H1 (cell line): ENCODE measurements at regions not wholly inside any gene's neighbourhood (a gene's known extent, or its start where the extent isn't known, plus 50 kb on each side); places are given as distances from the start of the nearest gene placed in this dataset.

ENCODE experiments used
- CTCF ChIA-PET: fragments of 300-600 bp; sonication (Branson Sonifier 250); formaldehyde crosslinking; loops from one replicate; lab custom pipeline; 2021; ENCODE audit not compliant: partially characterized antibody; lab: Charles Lee
- POLR2A ChIA-PET: fragments of 300-600 bp; sonication (Branson Sonifier 250); formaldehyde crosslinking; loops from one replicate; lab custom pipeline; 2021; ENCODE audit warnings: inconsistent platforms; ENCODE audit not compliant: partially characterized antibody; lab: Charles Lee
- DNase-seq, 2 experiments: peaks; one replicate each; pipeline versions ENCODE4 v3.0.0 to v3.0.0-alpha.2; 2010 to 2022; ENCODE audit warnings: low spot score in 2 of 2, low read depth in 1 of 2, mixed read lengths in 1 of 2
- FAIRE-seq: peaks from 2 replicates; lab custom pipeline; 2011; peaks lifted over from hg19 to GRCh38; lab: Jason Lieb, UNC
- H2AFZ ChIP-seq: 2 replicates; pipeline ENCODE4 v1.8.1; 2012; ENCODE audit warnings: low read length, inconsistent platforms
- H2AK5ac ChIP-seq: 2 replicates; pipeline ENCODE4 v1.6.1; 2013; ENCODE audit warnings: low read depth, low read length
- H2BK120ac ChIP-seq: replicated peaks from 2 replicates; pipeline ENCODE3; 2013; ENCODE audit warnings: low read depth, low read length, inconsistent platforms
- H2BK12ac ChIP-seq: 2 replicates; pipeline ENCODE4 v1.6.1; 2013; ENCODE audit warnings: low read depth, low read length
- H2BK15ac ChIP-seq: 2 replicates; pipeline ENCODE4 v1.6.1; 2013; ENCODE audit warnings: low read length
- H2BK20ac ChIP-seq: 2 replicates; pipeline ENCODE4 v1.6.1; 2013; ENCODE audit warnings: low read length
- H2BK5ac ChIP-seq: 2 replicates; pipeline ENCODE4 v1.6.1; 2013; ENCODE audit warnings: low read depth, low read length
- H3K14ac ChIP-seq: 2 replicates; pipeline ENCODE4 v1.6.1; 2013; ENCODE audit warnings: inconsistent platforms; ENCODE audit not compliant: insufficient read length
- H3K18ac ChIP-seq: 2 replicates; pipeline ENCODE4 v1.6.1; 2013; ENCODE audit warnings: low read length; ENCODE audit errors: extremely low read depth
- H3K23ac ChIP-seq: 2 replicates; pipeline ENCODE4 v1.6.1; 2013; ENCODE audit warnings: inconsistent platforms; ENCODE audit not compliant: insufficient read length
- H3K23me2 ChIP-seq: 2 replicates; pipeline ENCODE4 v1.6.1; 2013; ENCODE audit warnings: low read depth, low read length
- H3K27ac ChIP-seq: 2 replicates; pipeline ENCODE4 v1.6.1; 2011; ENCODE audit warnings: low read depth, low read length, inconsistent platforms
- H3K27me3 ChIP-seq, 4 experiments: replicated peaks in 1 of 4; 1 replicate in 1 of 4; 2 replicates in 3 of 4; pipeline versions ENCODE4 v1.6.1 to v1.8.1; 2011 to 2013; ENCODE audit warnings: low read length in 3 of 4, mild to moderate bottlenecking in 3 of 4, inconsistent platforms in 2 of 4, mixed read lengths in 2 of 4, moderate library complexity in 1 of 4; ENCODE audit not compliant: control insufficient read depth in 3 of 4, insufficient read depth in 3 of 4; ENCODE audit errors: extremely low read depth in 1 of 4
- H3K36me3 ChIP-seq, 4 experiments: 2 replicates each; pipeline versions ENCODE4 v1.6.1 to v1.8.1; 2011 to 2013; ENCODE audit warnings: mild to moderate bottlenecking in 4 of 4, low read length in 3 of 4, moderate library complexity in 2 of 4, control low read depth in 1 of 4, inconsistent platforms in 1 of 4; ENCODE audit not compliant: insufficient read depth in 4 of 4, control insufficient read depth in 2 of 4
- H3K4ac ChIP-seq: replicated peaks from 2 replicates; pipeline ENCODE3; 2013; ENCODE audit warnings: low read length, low read depth, mixed read lengths, inconsistent platforms; ENCODE audit not compliant: insufficient read length
- H3K4me1 ChIP-seq, 4 experiments: replicated peaks in 1 of 4; 1 replicate in 1 of 4; 2 replicates in 3 of 4; pipeline versions ENCODE4 v1.6.1 to v1.8.1; 2011 to 2013; ENCODE audit warnings: low read length in 3 of 4, inconsistent platforms in 2 of 4, mixed read lengths in 1 of 4; ENCODE audit not compliant: insufficient read depth in 4 of 4, control insufficient read depth in 3 of 4
- H3K4me2 ChIP-seq, 2 experiments: 2 replicates each; pipeline versions ENCODE4 v1.6.1 to v1.8.1; 2011 to 2013; ENCODE audit warnings: low read depth in 2 of 2, low read length in 2 of 2, control low read depth in 1 of 2, inconsistent platforms in 1 of 2, mild to moderate bottlenecking in 1 of 2; ENCODE audit not compliant: insufficient read depth in 1 of 2
- H3K4me3 ChIP-seq, 4 experiments: fragments of 200-600, 300-600 bp in 1 of 4; sonication (generic), shearing (Covaris generic), sonication (Bioruptor Twin) in 1 of 4; 2 replicates each; pipeline versions ENCODE4 v1.5.1 to v1.8.1; 2011 to 2016; ENCODE audit warnings: low read length in 4 of 4, low read depth in 3 of 4, control low read depth in 2 of 4, inconsistent platforms in 2 of 4, mild to moderate bottlenecking in 2 of 4, mixed read lengths in 1 of 4, moderate library complexity in 1 of 4; ENCODE audit not compliant: insufficient read depth in 2 of 4; ENCODE audit errors: extremely low read depth in 1 of 4
- H3K56ac ChIP-seq: replicated peaks from 2 replicates; pipeline ENCODE3; 2013; ENCODE audit warnings: low read depth, mild to moderate bottlenecking, mixed read lengths, low read length, inconsistent platforms; ENCODE audit not compliant: insufficient read length
- H3K79me1 ChIP-seq: 2 replicates; pipeline ENCODE4 v1.6.1; 2013; ENCODE audit warnings: low read depth, low read length, control low read depth
- H3K79me2 ChIP-seq, 2 experiments: 2 replicates each; pipeline versions ENCODE4 v1.6.1 to v1.8.1; 2012 to 2013; ENCODE audit warnings: low read length in 2 of 2, mild to moderate bottlenecking in 2 of 2, inconsistent platforms in 1 of 2; ENCODE audit not compliant: insufficient read depth in 2 of 2, control insufficient read depth in 1 of 2
- H3K9ac ChIP-seq, 4 experiments: replicated peaks in 1 of 4; 1 replicate in 1 of 4; 2 replicates in 3 of 4; pipeline versions ENCODE4 v1.6.1 to v1.8.1; 2011 to 2013; ENCODE audit warnings: low read depth in 3 of 4, low read length in 3 of 4, control low read depth in 2 of 4, mild to moderate bottlenecking in 2 of 4, moderate library complexity in 2 of 4, inconsistent platforms in 1 of 4; ENCODE audit errors: extremely low read depth in 1 of 4
- H3K9me3 ChIP-seq, 2 experiments: 2 replicates each; pipeline versions ENCODE4 v1.6.1 to v1.8.1; 2012 to 2013; ENCODE audit warnings: mild to moderate bottlenecking in 2 of 2, moderate library complexity in 2 of 2, control low read depth in 1 of 2, inconsistent platforms in 1 of 2, low read depth in 1 of 2, low read length in 1 of 2, mixed read lengths in 1 of 2; ENCODE audit not compliant: insufficient read depth in 2 of 2
- H4K20me1 ChIP-seq, 2 experiments: replicated peaks in 1 of 2; 2 replicates each; pipeline versions ENCODE3 to v1.8.1; 2011 to 2013; ENCODE audit warnings: inconsistent platforms in 2 of 2, low read length in 2 of 2, mild to moderate bottlenecking in 1 of 2; ENCODE audit not compliant: insufficient read depth in 2 of 2, control insufficient read depth in 1 of 2
- H4K5ac ChIP-seq: 2 replicates; pipeline ENCODE4 v1.6.1; 2013; ENCODE audit warnings: low read length, low read depth, mixed read lengths, inconsistent platforms; ENCODE audit not compliant: insufficient read length
- H4K8ac ChIP-seq: 2 replicates; pipeline ENCODE4 v1.8.0; 2013; ENCODE audit warnings: mild to moderate bottlenecking, moderate library complexity, low read length, inconsistent platforms; ENCODE audit not compliant: insufficient read depth; ENCODE audit errors: extremely low read depth
- H4K91ac ChIP-seq: replicated peaks from 2 replicates; pipeline ENCODE3; 2013; ENCODE audit warnings: low read length, mixed read lengths, inconsistent platforms; ENCODE audit not compliant: insufficient read length
- YY1 ChIP-seq: IDR thresholded peaks from 2 replicates; pipeline ENCODE4 v1.6.1; 2011; ENCODE audit warnings: low read depth, mild to moderate bottlenecking, low read length
- WGBS, 2 experiments: shearing (Covaris generic) in 1 of 2; methylation state at CpG; one replicate each; pipeline versions ENCODE4 v1.1.6 to v1.1.7; 2013 to 2015; ENCODE audit warnings: low lambda C conversion rate in 2 of 2, mixed read lengths in 2 of 2, inconsistent platforms in 1 of 2, low coverage in 1 of 2, missing lambda C conversion rate in 1 of 2; ENCODE audit not compliant: insufficient replicate concordance in 2 of 2, insufficient coverage in 1 of 2, insufficient read length in 1 of 2; ENCODE audit errors: extremely low coverage in 1 of 2, missing lambda C conversion rate in 1 of 2; 5-methylcytosine and 5-hydroxymethylcytosine counted together

DNA sequence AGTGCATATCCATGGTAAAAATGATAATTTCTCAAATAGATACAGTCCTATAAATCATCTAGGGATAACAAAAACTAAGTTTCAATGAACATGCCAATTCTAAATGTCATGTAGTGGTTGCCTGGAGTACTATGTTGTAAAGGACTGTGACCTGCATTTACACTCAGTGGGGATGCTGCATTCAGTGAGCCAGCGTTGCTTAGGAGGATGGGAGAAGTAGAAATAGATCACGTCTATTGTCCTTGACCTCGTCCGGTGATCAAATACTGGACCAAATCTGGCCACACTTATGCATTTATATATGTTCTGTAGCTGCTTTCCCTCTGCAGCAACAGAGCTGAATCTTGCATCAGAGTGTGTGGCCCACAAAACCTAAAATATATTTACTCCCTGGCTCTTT is 139.0 kb upstream of the ETAA1 start:
- no peak overlapping the region for H4K8ac ChIP-seq
- H2BK15ac ChIP-seq = no peak overlapping the region
- H2BK5ac ChIP-seq = no peak overlapping the region
- H3K56ac ChIP-seq = no peak overlapping the region
- no peaks in the 10 kb centered on the region for H3K36me3 ChIP-seq
- no peak overlapping the region for H2BK12ac ChIP-seq
- WGBS, 2 experiments = 81% methylated on average over 4 of the region's 4 CpGs; no CpG with 5 or more reads in 1 of the 2 experiments
- H3K4me3 ChIP-seq = no peak overlapping the region
- ChIA-PET POLR2A (no interaction called here), CTCF (interaction anchor here (1.4 kb wide), 1 partner anchor 10 kb away, joined by 3 read pairs; no protein-coding TSS in a partner anchor)
- H3K27me3 ChIP-seq = no peaks in the 10 kb centered on the region
- H3K23ac ChIP-seq = no peak overlapping the region
- peaks cover 0 to 2% (median 0%) of the 10 kb centered on the region in 4 experiments; a peak in 1 of 7 replicates for H3K4me1 ChIP-seq
- H3K79me1 ChIP-seq = no peaks in the 10 kb centered on the region
- no peaks in the 10 kb centered on the region for H3K9me3 ChIP-seq
- H4K20me1 ChIP-seq = no peaks in the 10 kb centered on the region
- H3K27ac ChIP-seq = no peak overlapping the region
- peak overlapping the region in 1 of 4 experiments; percentile 34; a peak in 2 of 7 replicates for H3K9ac ChIP-seq
- no peak overlapping the region for H4K91ac ChIP-seq
- H3K79me2 ChIP-seq = no peaks in the 10 kb centered on the region
- DNase-seq (no peak), FAIRE-seq (no peak)
- no peaks in the 10 kb centered on the region for H3K23me2 ChIP-seq
- no peak overlapping the region for H2BK120ac ChIP-seq
- H2BK20ac ChIP-seq = no peak overlapping the region
- H2AK5ac ChIP-seq = no peak overlapping the region
- no peak overlapping the region for H2AFZ ChIP-seq
- H4K5ac ChIP-seq = no peak overlapping the region
- no peak overlapping the region for H3K4ac ChIP-seq
- no peak overlapping the region for H3K4me2 ChIP-seq
- H3K14ac ChIP-seq = no peak overlapping the region
- no peak overlapping the region for H3K18ac ChIP-seq
- TF ChIP-seq YY1 = no peak
